B cell (primary cell): ENCODE measurements at regions not wholly inside any gene's neighbourhood (a gene's known extent, or its start where the extent isn't known, plus 50 kb on each side); places are given as distances from the start of the nearest gene placed in this dataset.
"Not testable (repeated sequence)": the region's sequence is repeated elsewhere in the genome, so short reads cannot be mapped to it uniquely, and the experiment has no call there.

Experiments
- ATAC-seq: fragments of 200-7000 bp; cut with Tn5 transposase; one replicate; pipeline ENCODE4 v1.10.0; 2021; ENCODE audit warnings: low read depth, mild to moderate bottlenecking, moderate number of reproducible peaks, moderate library complexity
- CTCF ChIA-PET: fragments of 350-600 bp; sonication (Branson Sonifier 250); formaldehyde crosslinking; loops from one replicate; lab custom pipeline; 2021; ENCODE audit warnings: antibody characterized with exemption, inconsistent platforms; lab: Charles Lee
- POLR2A ChIA-PET: fragments of 350-600 bp; sonication (Branson Sonifier 250); formaldehyde crosslinking; loops from one replicate; lab custom pipeline; 2021; ENCODE audit warnings: antibody characterized with exemption; lab: Charles Lee
- DNase-seq: peaks from one replicate; pipeline ENCODE4 v3.0.0; 2013
- H2AFZ ChIP-seq: 2 replicates; pipeline ENCODE4 v1.6.1; 2012; ENCODE audit warnings: mild to moderate bottlenecking, low read depth, low read length; ENCODE audit not compliant: insufficient read depth, poor library complexity, severe bottlenecking
- H3K27ac ChIP-seq, 2 donors: 1 replicate in 1 of 2; 2 replicates in 1 of 2; pipeline ENCODE4 v1.5.1; 2012 to 2013; ENCODE audit warnings: low read length in 2 of 2, mild to moderate bottlenecking in 2 of 2, moderate library complexity in 1 of 2
- H3K27me3 ChIP-seq, 4 experiments: fragments of 200-600 bp in 1 of 4; sonication (generic) in 1 of 4; replicated peaks in 1 of 4; 1 replicate in 2 of 4; 2 replicates in 2 of 4; pipeline versions ENCODE4 v1.6.1 to v1.7.0; 2013 to 2016; ENCODE audit warnings: low read length in 3 of 4, mild to moderate bottlenecking in 2 of 4, mixed read lengths in 1 of 4, moderate library complexity in 1 of 4; ENCODE audit not compliant: insufficient read depth in 4 of 4, control insufficient read depth in 3 of 4; ENCODE audit errors: control extremely low read depth in 1 of 4
- H3K36me3 ChIP-seq, 2 experiments: replicated peaks in 1 of 2; 1 replicate in 1 of 2; 2 replicates in 1 of 2; pipeline versions ENCODE4 v1.6.1 to v1.7.1; 2013; ENCODE audit warnings: low read length in 1 of 2; ENCODE audit not compliant: insufficient read depth in 2 of 2, control insufficient read depth in 1 of 2; ENCODE audit errors: control extremely low read depth in 1 of 2, extremely low read depth in 1 of 2
- H3K4me1 ChIP-seq, 2 donors: fragments of 200-600 bp in 1 of 2; sonication (generic) in 1 of 2; 1 replicate in 1 of 2; 2 replicates in 1 of 2; pipeline versions ENCODE4 v1.5.1 to v1.6.1; 2013 to 2017; ENCODE audit warnings: low read length in 2 of 2; ENCODE audit not compliant: control insufficient read depth in 2 of 2, insufficient read depth in 2 of 2
- H3K4me2 ChIP-seq: replicated peaks from 2 replicates; pipeline ENCODE3; 2012; ENCODE audit warnings: mild to moderate bottlenecking, low read depth, low read length; ENCODE audit not compliant: poor library complexity, severe bottlenecking
- H3K4me3 ChIP-seq, 5 experiments: fragments of 200-600 bp in 1 of 5; sonication (generic) in 1 of 5; 1 replicate in 3 of 5; 2 replicates in 2 of 5; pipeline versions ENCODE4 v1.5.1 to v1.7.0; 2011 to 2016; ENCODE audit warnings: low read length in 4 of 5, mild to moderate bottlenecking in 4 of 5, low read depth in 2 of 5, control low read depth in 1 of 5, moderate library complexity in 1 of 5; ENCODE audit not compliant: insufficient read depth in 1 of 5; ENCODE audit errors: control extremely low read depth in 1 of 5, extremely low read depth in 1 of 5
- H3K79me2 ChIP-seq: fragments of 200-600 bp; sonication (generic); one replicate; pipeline ENCODE4 v1.6.0; 2016; ENCODE audit warnings: low read length; ENCODE audit not compliant: control insufficient read depth, insufficient read depth
- H3K9ac ChIP-seq: fragments of 200-600 bp; sonication (generic); 2 replicates; pipeline ENCODE4 v1.6.1; 2017; ENCODE audit warnings: mild to moderate bottlenecking, low read length, moderate library complexity
- H3K9me3 ChIP-seq, 3 donors: one replicate each; pipeline versions ENCODE4 v1.6.1 to v1.7.1; 2013; ENCODE audit warnings: low read length in 2 of 3; ENCODE audit not compliant: control insufficient read depth in 2 of 3, insufficient read depth in 1 of 3; ENCODE audit errors: control extremely low read depth in 1 of 3
- H4K20me1 ChIP-seq: 2 replicates; pipeline ENCODE4 v1.6.0; 2012; ENCODE audit warnings: mild to moderate bottlenecking, low read length; ENCODE audit not compliant: insufficient read depth, control insufficient read depth, poor library complexity, severe bottlenecking
- H3K27ac Mint-ChIP-seq: one replicate; pipeline ENCODE4 v1.8.0; 2021; ENCODE audit warnings: mixed read lengths
- H3K27me3 Mint-ChIP-seq: one replicate; pipeline ENCODE4 v1.8.0; 2021; ENCODE audit warnings: mixed read lengths
- H3K4me1 Mint-ChIP-seq: one replicate; pipeline ENCODE4 v1.8.0; 2021; ENCODE audit warnings: mixed read lengths
- H3K4me3 Mint-ChIP-seq: one replicate; pipeline ENCODE4 v1.8.0; 2021; ENCODE audit warnings: mixed read lengths
- H3K9me3 Mint-ChIP-seq: one replicate; pipeline ENCODE4 v1.8.0; 2022; ENCODE audit warnings: mixed read lengths; ENCODE audit not compliant: insufficient read depth
- CTCF ChIP-seq: fragments of 200-600 bp; IDR thresholded peaks from one replicate; pipeline ENCODE4 v1.8.0; 2022; ENCODE audit warnings: antibody characterized with exemption, mild to moderate bottlenecking
- WGBS: methylation state at CpG from one replicate; pipeline ENCODE4 v1.1.5; 2013; ENCODE audit warnings: missing lambda C conversion rate; ENCODE audit not compliant: insufficient coverage; 5-methylcytosine and 5-hydroxymethylcytosine counted together
- intact Hi-C: fragments of 100-400 bp; cut with micrococcal nuclease; formaldehyde crosslinking; loops from one replicate; pipeline ENCODE4 v1.10.0; 2022

GRCh38 chr2:4981802-4982409 is 710.3 kb upstream of the SOX11 start:
- Histone ChIP-seq H3K27ac (no peak overlapping the region), H2AFZ (no peak overlapping the region), H3K79me2 (no peaks in the 10 kb centered on the region), H3K4me2 (no peak overlapping the region), H3K27me3 (no peaks in the 10 kb centered on the region), H3K9ac (no peak overlapping the region), H4K20me1 (no peaks in the 10 kb centered on the region), H3K9me3 (peaks cover 0 to 11% (median 0%) of the 10 kb centered on the region in 3 donors), H3K36me3 (no peaks in the 10 kb centered on the region), H3K4me3 (no peak overlapping the region), H3K4me1 (no peaks in the 10 kb centered on the region)
- DNase-seq, result no peak
- H3K27ac Mint-ChIP-seq, result no peak overlapping the region
- TF ChIP-seq CTCF, result no peak
- no peaks in the 10 kb centered on the region for H3K9me3 Mint-ChIP-seq
- intact Hi-C loops, result no loop called here
- no peaks in the 10 kb centered on the region for H3K4me1 Mint-ChIP-seq
- ChIA-PET POLR2A (no interaction called here), CTCF (no interaction called here)
- no CpG with 5 or more reads among the region's 1 CpG for WGBS
- H3K27me3 Mint-ChIP-seq, result no peaks in the 10 kb centered on the region
- no peak for ATAC-seq
- H3K4me3 Mint-ChIP-seq, result no peak overlapping the region

GRCh38 chr2:4988444-4988843 is 703.7 kb upstream of the SOX11 start:
- H4K20me1 ChIP-seq, intact Hi-C loops, H3K36me3 ChIP-seq, H3K4me1 Mint-ChIP-seq, CTCF ChIA-PET, H3K27me3 Mint-ChIP-seq, H3K4me3 Mint-ChIP-seq, H3K9me3 ChIP-seq, H3K27ac Mint-ChIP-seq, DNase-seq, H3K4me1 ChIP-seq, H3K27me3 ChIP-seq, ATAC-seq, H3K9me3 Mint-ChIP-seq, POLR2A ChIA-PET, H3K27ac ChIP-seq, H2AFZ ChIP-seq, H3K9ac ChIP-seq, H3K4me3 ChIP-seq, H3K79me2 ChIP-seq, H3K4me2 ChIP-seq: not testable (repeated sequence)
- WGBS, result 90% methylated on average over 5 of the region's 5 CpGs
